OCI-LY7 (cell line): ENCODE measurements at regions not wholly inside any gene's neighbourhood (a gene's known extent, or its start where the extent isn't known, plus 50 kb on each side); places are given as distances from the start of the nearest gene placed in this dataset.

Experiments used
- CTCF ChIP-seq: fragments of 200-600 bp; sonication (generic); conservative IDR thresholded peaks from 2 replicates; pipeline ENCODE4 v1.5.1; 2014; ENCODE audit warnings: mild to moderate bottlenecking, antibody characterized with exemption, low read length, moderate library complexity, mixed read lengths
- EZH2phosphoT487 ChIP-seq: fragments of 200-600 bp; sonication (generic); IDR thresholded peaks from 2 replicates; pipeline ENCODE4 v1.6.1; 2018; ENCODE audit warnings: low read depth, borderline replicate concordance, mild to moderate bottlenecking, mixed run types, antibody characterized with exemption, low read length, moderate library complexity, mixed read lengths

- no peak for TF ChIP-seq CTCF
- TF ChIP-seq EZH2phosphoT487, result no peak
Observed at GRCh38 chr5:159555084-159555483, 224.8 kb upstream of the IL12B start.
